GM19035 (cell line): ENCODE measurements at regions not wholly inside any gene's neighbourhood (a gene's known extent, or its start where the extent isn't known, plus 50 kb on each side); places are given as distances from the start of the nearest gene placed in this dataset.

ENCODE experiments used
- ATAC-seq: cut with Tn5 transposase; IDR thresholded peaks from one replicate; pipeline ENCODE4 v1.9.1; 2021; ENCODE audit not compliant: unreplicated experiment

DNA sequence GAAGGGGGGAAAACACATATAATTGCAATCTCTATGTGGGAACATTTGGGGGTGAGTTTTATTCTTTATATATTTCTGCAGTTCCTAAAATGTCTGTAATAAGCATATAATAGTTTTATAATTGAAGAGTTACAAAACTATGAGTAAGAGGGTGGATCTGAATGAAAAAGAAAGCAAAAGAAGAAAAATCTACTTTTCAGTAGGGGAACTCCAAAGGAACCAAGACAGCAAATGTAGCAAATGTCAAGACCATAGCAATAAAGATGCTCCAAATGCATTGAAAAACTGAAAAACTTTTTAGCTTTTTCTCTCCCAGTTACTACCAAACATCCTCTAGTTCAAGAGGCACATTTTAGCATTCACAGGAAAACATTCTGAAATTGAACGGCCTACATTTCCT is 434.8 kb downstream of the LMO4 start:
- ATAC-seq = no peak

GRCh38 chr1:87765057-87765680 is 436.5 kb downstream of the LMO4 start:
- no peak for ATAC-seq

DNA sequence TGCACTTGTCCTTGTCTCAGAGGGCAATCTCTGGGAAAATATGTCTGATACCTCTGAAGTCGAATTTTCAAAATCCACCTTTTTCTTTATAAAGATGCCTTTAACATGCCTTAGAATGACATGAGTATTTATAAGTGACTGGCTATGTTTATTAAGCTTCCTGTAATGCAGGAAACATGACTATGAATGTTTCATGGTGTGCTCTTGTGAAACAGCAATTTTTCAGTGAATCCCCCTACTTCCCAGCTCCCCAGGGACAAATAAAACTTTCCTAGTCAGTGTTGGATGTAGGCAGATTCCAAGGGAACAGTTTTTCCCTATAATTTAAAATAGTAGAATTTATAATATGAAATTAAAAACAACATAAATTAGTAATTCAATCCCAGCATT is 437.0 kb downstream of the LMO4 start:
- ATAC-seq = no peak

- ATAC-seq = no peak
These were observed 438.1 kb downstream of the LMO4 start for GRCh38 chr1:87766737-87767136.

GRCh38 chr1:87778896-87779295 is 450.2 kb downstream of the LMO4 start:
- ATAC-seq = no peak

DNA sequence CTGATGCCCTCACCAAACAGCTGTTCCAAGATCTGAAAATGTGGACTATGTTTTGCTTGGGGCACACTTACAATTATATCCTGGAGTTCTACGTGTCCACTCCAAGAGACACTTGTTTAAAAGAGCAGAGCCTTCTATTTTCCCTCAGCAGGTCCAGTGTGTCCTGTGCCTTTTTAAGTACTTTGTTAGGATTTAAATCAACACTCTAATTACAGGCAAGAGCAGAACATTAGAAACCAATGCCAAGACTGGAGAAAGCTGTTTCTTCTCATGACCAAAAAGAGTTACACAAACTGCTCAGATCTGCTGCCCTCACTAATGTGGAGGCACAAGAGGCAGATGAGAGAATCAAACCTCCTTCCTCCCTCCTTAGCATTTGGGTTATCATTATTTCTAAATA is 452.9 kb downstream of the LMO4 start:
- ATAC-seq = no peak

- ATAC-seq = no peak
These were observed 454.6 kb downstream of the LMO4 start for GRCh38 chr1:87783315-87783714.

DNA sequence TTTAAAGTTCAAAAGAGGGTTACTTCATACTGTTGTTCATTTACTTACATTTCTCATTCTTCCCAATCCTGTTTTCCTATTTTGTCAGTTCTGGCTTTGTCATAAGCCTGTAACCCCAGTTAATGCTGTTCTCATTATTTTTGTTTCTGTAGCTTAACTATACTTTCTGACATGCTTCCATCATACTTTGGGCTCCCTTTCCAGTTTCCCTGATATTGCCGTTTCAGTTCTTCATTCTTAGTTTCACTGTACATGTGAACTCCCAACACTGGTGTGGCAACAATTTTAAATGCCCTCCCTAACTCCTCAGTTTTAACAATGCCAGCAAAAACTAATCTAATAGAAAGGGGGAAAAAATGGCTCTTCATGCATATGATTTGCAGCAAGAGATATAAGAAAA is 456.7 kb downstream of the LMO4 start:
- ATAC-seq = no peak

- no peak for ATAC-seq
These were observed 457.5 kb downstream of the LMO4 start for GRCh38 chr1:87786229-87786628.

DNA sequence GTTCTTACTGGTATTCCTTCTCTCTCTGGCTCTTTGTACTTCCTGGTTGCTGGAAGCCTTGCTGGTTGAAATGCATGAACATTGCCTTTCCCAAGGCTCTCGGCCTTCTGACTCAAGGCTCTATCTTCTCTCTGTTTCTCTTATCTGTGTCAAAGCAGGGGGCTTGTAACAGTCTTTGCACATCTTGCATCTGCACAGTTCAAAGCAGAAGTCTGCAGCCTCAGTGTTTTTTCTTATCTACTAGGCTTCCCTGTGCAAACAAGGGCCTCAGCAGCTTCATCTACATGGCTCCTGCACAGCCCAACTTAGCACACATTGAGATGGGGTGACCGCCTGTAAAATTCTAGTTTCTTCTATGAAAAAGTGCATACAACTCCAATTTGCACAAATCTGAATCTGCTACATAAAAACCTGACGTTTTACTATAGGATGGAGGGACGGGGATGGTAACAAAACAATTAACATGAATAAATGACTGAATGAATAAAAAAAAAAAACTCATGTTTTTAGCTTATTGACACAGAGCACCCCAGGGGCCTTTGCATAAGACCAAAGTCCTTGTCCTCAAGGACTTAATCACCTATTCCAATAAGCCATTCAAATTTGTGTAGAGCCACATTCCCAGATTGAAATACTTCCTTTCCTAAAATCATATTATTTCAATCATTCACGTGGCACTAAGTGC is 458.3 kb downstream of the LMO4 start:
- no peak for ATAC-seq

DNA sequence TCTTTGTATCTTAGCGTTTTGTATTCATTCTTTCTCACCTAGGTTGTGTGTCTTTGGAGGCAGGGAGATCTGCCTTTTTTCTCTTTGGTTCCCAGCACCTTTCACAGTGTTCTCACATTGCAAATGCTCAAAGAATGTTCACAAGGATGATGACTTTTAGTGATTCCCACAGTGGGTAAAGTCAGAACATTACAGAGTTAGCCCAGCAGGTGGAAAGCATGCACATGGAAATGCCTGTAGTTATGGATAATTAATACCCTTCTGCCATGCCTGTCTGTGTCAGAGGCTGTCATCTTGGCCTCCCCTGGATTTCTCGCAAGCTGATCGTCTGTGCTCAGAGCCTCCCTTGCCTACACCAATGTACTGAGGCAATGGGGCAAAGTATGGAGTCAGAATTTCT is 458.9 kb downstream of the LMO4 start:
- ATAC-seq = no peak

- no peak for ATAC-seq
These were observed 462.1 kb downstream of the LMO4 start for GRCh38 chr1:87790756-87791155.

GRCh38 chr1:87791931-87792740 is 463.5 kb downstream of the LMO4 start:
- no peak for ATAC-seq

DNA sequence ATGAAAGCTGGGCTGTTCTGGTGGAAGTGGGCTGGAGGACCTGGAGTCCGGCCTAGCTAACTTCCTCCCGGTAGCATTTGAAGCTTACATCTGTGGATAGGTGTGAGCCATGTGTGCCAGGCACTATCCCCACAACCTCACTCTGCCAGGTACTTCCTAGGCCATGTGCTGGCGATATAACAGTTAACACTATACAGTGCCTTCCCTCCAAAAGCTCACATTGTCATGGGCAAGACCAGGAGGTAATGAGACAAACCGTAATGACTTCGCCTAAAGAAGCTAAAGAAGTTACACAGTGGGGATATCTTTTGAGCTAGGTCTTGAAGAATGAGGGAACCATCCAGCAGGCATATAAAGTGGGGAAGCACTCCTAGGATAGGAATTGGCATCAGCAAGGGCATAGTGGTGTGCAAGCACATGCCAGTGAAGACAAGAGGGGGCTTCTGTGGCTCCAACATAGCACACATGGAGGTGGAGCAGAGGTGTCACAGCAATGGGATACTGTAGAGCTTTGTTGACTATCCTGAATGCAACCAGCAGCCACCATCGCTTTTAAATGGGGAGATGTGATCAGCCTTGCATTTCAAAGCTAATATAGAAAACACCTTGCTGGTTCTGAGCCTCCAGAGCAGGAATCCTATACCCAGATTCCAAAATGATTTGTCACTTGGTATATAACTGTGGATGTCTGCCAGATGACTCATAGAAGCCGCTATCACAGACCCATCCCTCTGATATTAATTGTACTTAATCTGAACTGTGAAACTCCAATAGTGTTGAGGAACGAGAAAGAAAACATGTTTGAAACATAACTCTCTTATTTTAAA is 466.3 kb downstream of the LMO4 start:
- ATAC-seq = no peak

DNA sequence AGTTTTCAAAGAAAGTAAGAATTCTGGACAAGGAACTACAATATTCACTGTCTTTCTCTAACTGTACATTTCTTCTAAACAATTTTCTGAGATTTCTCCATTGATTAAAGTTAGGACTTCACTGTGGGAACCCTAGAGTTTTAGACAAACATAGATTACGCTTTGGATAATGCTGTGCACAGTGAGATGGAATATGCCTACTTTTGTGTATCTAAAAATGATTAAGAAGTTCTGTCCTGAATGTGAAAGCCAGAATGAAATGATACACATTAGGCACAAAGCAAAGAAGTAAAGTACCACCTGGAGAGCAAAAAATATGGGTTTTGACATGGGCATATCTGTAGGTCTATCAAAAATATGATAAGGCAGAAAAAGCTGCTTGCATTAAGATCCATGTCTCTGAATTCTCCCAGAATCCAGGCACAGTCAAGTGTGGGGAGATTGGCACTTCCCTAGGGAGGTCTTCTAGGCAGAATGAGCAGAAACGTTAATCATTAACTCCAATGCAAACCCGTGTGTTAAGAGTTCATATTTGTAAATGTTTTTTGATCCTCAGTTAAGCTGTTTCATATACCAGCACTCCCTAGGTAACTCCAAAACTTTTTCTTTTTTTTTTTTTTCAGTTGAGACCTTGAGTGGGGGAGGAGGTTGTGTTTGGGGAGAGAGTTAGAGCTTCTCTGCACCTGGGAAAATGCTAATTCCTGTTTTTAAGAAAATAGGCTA is 467.1 kb downstream of the LMO4 start:
- ATAC-seq = no peak

- ATAC-seq = no peak
These were observed 467.8 kb downstream of the LMO4 start for GRCh38 chr1:87796471-87796901.

- ATAC-seq = no peak
These were observed 470.8 kb downstream of the LMO4 start for GRCh38 chr1:87799451-87799850.

- ATAC-seq = no peak
These were observed 471.3 kb downstream of the LMO4 start for GRCh38 chr1:87800006-87800405.

GRCh38 chr1:87803375-87803774 is 474.7 kb downstream of the LMO4 start:
- no peak for ATAC-seq

DNA sequence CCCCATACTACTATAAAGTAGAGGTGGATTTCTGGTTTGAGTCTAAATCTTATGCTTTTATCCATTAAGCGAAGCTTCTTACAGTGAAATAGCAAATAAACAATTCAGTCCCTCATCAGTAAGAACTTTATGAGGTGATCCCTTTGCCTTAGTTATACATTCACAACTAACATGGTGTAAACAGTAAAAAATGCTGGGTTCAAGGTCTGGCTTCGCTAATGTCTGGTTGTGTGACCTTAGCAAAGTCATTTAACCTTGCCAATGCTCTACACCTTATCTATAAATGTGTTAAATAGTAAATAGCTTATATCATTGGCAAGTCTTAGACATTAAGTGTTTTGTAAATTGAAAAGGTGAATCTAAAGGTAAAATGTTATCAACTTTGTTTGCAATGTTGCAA is 475.4 kb downstream of the LMO4 start:
- no peak for ATAC-seq
